Kidney epithelial cell (primary cell): ENCODE measurements at regions not wholly inside any gene's neighbourhood (a gene's known extent, or its start where the extent isn't known, plus 50 kb on each side); places are given as distances from the start of the nearest gene placed in this dataset.

ENCODE experiments used
- DNase-seq: peaks from one replicate; pipeline ENCODE4 v3.0.0-alpha.2; 2010; ENCODE audit warnings: low read depth
- H3K27me3 ChIP-seq: 2 replicates; pipeline ENCODE4 v1.6.0; 2011; ENCODE audit warnings: low read length; ENCODE audit not compliant: control insufficient read depth, insufficient read depth
- H3K36me3 ChIP-seq: 2 replicates; pipeline ENCODE4 v1.5.1; 2011; ENCODE audit warnings: low read length; ENCODE audit not compliant: control insufficient read depth, insufficient read depth
- H3K4me3 ChIP-seq: 2 replicates; pipeline ENCODE4 v1.5.1; 2011; ENCODE audit warnings: low read depth, mild to moderate bottlenecking, control low read depth, low read length
- CTCF ChIP-seq: IDR thresholded peaks from 2 replicates; pipeline ENCODE4 v1.5.1; 2011; ENCODE audit warnings: mild to moderate bottlenecking, moderate library complexity, low read length, control low read depth, inconsistent platforms; ENCODE audit not compliant: insufficient read depth, poor library complexity, severe bottlenecking

GRCh38 chr6:82645536-82646230, 282.1 kb downstream of the TPBG start:
- no peak for TF ChIP-seq CTCF
- Histone ChIP-seq H3K36me3 (no peaks in the 10 kb centered on the region), H3K4me3 (no peak overlapping the region), H3K27me3 (no peaks in the 10 kb centered on the region)
- DNase-seq, result no peak

GRCh38 chr6:82646231-82646615, 282.6 kb downstream of the TPBG start:
- no peaks in the 10 kb centered on the region for H3K36me3 ChIP-seq
- DNase-seq, result no peak
- H3K27me3 ChIP-seq, result no peaks in the 10 kb centered on the region
- no peak overlapping the region for H3K4me3 ChIP-seq
- TF ChIP-seq CTCF, result no peak

- no peak for DNase-seq
- no peak for TF ChIP-seq CTCF
These were observed 288.3 kb downstream of the TPBG start for GRCh38 chr6:82651845-82652335.

GRCh38 chr6:82679232-82679631, 315.6 kb downstream of the TPBG start:
- no peak for TF ChIP-seq CTCF
- no peaks in the 10 kb centered on the region for H3K27me3 ChIP-seq
- H3K36me3 ChIP-seq, result no peaks in the 10 kb centered on the region
- no peak overlapping the region for H3K4me3 ChIP-seq
- no peak for DNase-seq

More at GRCh38 chr6:82651845-82652335, 288.3 kb downstream of the TPBG start:
- Histone ChIP-seq H3K4me3 (no peak overlapping the region), H3K27me3 (no peaks in the 10 kb centered on the region), H3K36me3 (no peaks in the 10 kb centered on the region)

GRCh38 chr6:82680192-82680591, 316.6 kb downstream of the TPBG start:
- no peaks in the 10 kb centered on the region for H3K27me3 ChIP-seq
- no peak for TF ChIP-seq CTCF
- DNase-seq, result no peak
- no peaks in the 10 kb centered on the region for H3K36me3 ChIP-seq
- no peak overlapping the region for H3K4me3 ChIP-seq
